ENCODE measurements at regions not wholly inside any gene's neighbourhood (a gene's known extent, or its start where the extent isn't known, plus 50 kb on each side); places are given as distances from the start of the nearest gene placed in this dataset.

- DNase-seq (ENCODE audit: extremely low spot score), result no peak
- CTCF ChIA-PET, result no interaction called here
- TF ChIP-seq SP1 (IDR thresholded peaks at IDR 0.05), result no peak
- no peak for TF ChIP-seq FOXA1 (IDR thresholded peaks at IDR 0.05)
- TF ChIP-seq ARNT (IDR thresholded peaks at IDR 0.05), result no peak
- POLR2A ChIA-PET, result no interaction called here
Measured at GRCh38 chr4:162681212-162681611, 485.5 kb downstream of the NAF1 start.

GRCh38 chr4:162675661-162676060, 491.0 kb downstream of the NAF1 start:
- POLR2A ChIA-PET, result no interaction called here
- CTCF ChIA-PET, result no interaction called here
- TF ChIP-seq SUZ12 (IDR thresholded peaks at IDR 0.05), result no peak
- no peak for TF ChIP-seq HDGF (IDR thresholded peaks at IDR 0.05; ENCODE audit: borderline replicate concordance)
- TF ChIP-seq FOXK2 (IDR thresholded peaks at IDR 0.05), result no peak
- no peak for TF ChIP-seq SP1 (IDR thresholded peaks at IDR 0.05)
- TF ChIP-seq L3MBTL2 (conservative IDR thresholded peaks at IDR 0.05), result no peak
- TF ChIP-seq ARNT (IDR thresholded peaks at IDR 0.05), result no peak
- no peak for DNase-seq (ENCODE audit: extremely low spot score)

- DNase-seq (ENCODE audit: extremely low spot score), result no peak
Measured at GRCh38 chr4:162661913-162662312, 498.1 kb upstream of the FSTL5 start.

GRCh38 chr4:162659716-162660115, 495.9 kb upstream of the FSTL5 start:
- CTCF ChIA-PET, result no interaction called here
- no peak for DNase-seq (ENCODE audit: extremely low spot score)
- POLR2A ChIA-PET, result no interaction called here
- no peak for TF ChIP-seq ZNF384 (IDR thresholded peaks at IDR 0.05)
- no peak for TF ChIP-seq ELF4 (IDR thresholded peaks at IDR 0.05)
- TF ChIP-seq SUZ12 (IDR thresholded peaks at IDR 0.05), result no peak
- TF ChIP-seq L3MBTL2 (conservative IDR thresholded peaks at IDR 0.05), result no peak
- no peak for TF ChIP-seq LEF1 (IDR thresholded peaks at IDR 0.05; ENCODE audit: borderline replicate concordance)
- TF ChIP-seq HDGF (IDR thresholded peaks at IDR 0.05; ENCODE audit: borderline replicate concordance), result no peak
- TF ChIP-seq ARNT (IDR thresholded peaks at IDR 0.05), result no peak
- TF ChIP-seq FOXM1 (IDR thresholded peaks at IDR 0.05; ENCODE audit: borderline replicate concordance), result no peak

More at GRCh38 chr4:162661913-162662312, 498.1 kb upstream of the FSTL5 start:
- TF ChIP-seq CTBP1 (IDR thresholded peaks at IDR 0.05; ENCODE audit: borderline replicate concordance) (no peak), FOXM1 (IDR thresholded peaks at IDR 0.05; ENCODE audit: borderline replicate concordance) (no peak), ELF4 (IDR thresholded peaks at IDR 0.05) (no peak), SUZ12 (IDR thresholded peaks at IDR 0.05) (no peak), HDGF (IDR thresholded peaks at IDR 0.05; ENCODE audit: borderline replicate concordance) (no peak), LEF1 (IDR thresholded peaks at IDR 0.05; ENCODE audit: borderline replicate concordance) (no peak), PKNOX1 (IDR thresholded peaks at IDR 0.05) (no peak), NFRKB (IDR thresholded peaks at IDR 0.05) (no peak), ZNF384 (IDR thresholded peaks at IDR 0.05) (no peak), L3MBTL2 (conservative IDR thresholded peaks at IDR 0.05) (no peak), FOXK2 (IDR thresholded peaks at IDR 0.05) (no peak), FOXA1 (IDR thresholded peaks at IDR 0.05) (no peak), TARDBP (IDR thresholded peaks at IDR 0.05) (no peak), SP1 (IDR thresholded peaks at IDR 0.05) (no peak), BHLHE40 (IDR thresholded peaks at IDR 0.05; ENCODE audit: borderline replicate concordance) (no peak)
- POLR2A ChIA-PET, result no interaction called here
- CTCF ChIA-PET, result no interaction called here

GRCh38 chr4:162657966-162658365, 494.2 kb upstream of the FSTL5 start:
- no peak for DNase-seq (ENCODE audit: extremely low spot score)
- CTCF ChIA-PET, result no interaction called here
- POLR2A ChIA-PET, result no interaction called here
- no peak for TF ChIP-seq L3MBTL2 (conservative IDR thresholded peaks at IDR 0.05)
- TF ChIP-seq ARNT (IDR thresholded peaks at IDR 0.05), result no peak
- no peak for TF ChIP-seq LEF1 (IDR thresholded peaks at IDR 0.05; ENCODE audit: borderline replicate concordance)

- ChIA-PET CTCF (no interaction called here), POLR2A (no interaction called here)
- TF ChIP-seq SUZ12 (IDR thresholded peaks at IDR 0.05) (no peak), FOXK2 (IDR thresholded peaks at IDR 0.05) (no peak), L3MBTL2 (conservative IDR thresholded peaks at IDR 0.05) (no peak), PKNOX1 (IDR thresholded peaks at IDR 0.05) (no peak), BHLHE40 (IDR thresholded peaks at IDR 0.05; ENCODE audit: borderline replicate concordance) (no peak), HDGF (IDR thresholded peaks at IDR 0.05; ENCODE audit: borderline replicate concordance) (no peak), NFRKB (IDR thresholded peaks at IDR 0.05) (no peak), FOXM1 (IDR thresholded peaks at IDR 0.05; ENCODE audit: borderline replicate concordance) (no peak), LEF1 (IDR thresholded peaks at IDR 0.05; ENCODE audit: borderline replicate concordance) (no peak), ZNF384 (IDR thresholded peaks at IDR 0.05) (no peak), SP1 (IDR thresholded peaks at IDR 0.05) (no peak), TARDBP (IDR thresholded peaks at IDR 0.05) (no peak), ELF4 (IDR thresholded peaks at IDR 0.05) (no peak)
- no peak for DNase-seq (ENCODE audit: extremely low spot score)
Measured at GRCh38 chr4:162650166-162650565, 486.4 kb upstream of the FSTL5 start.

- no peak for TF ChIP-seq L3MBTL2 (conservative IDR thresholded peaks at IDR 0.05)
- TF ChIP-seq CTBP1 (IDR thresholded peaks at IDR 0.05; ENCODE audit: borderline replicate concordance), result no peak
- no peak for TF ChIP-seq BHLHE40 (IDR thresholded peaks at IDR 0.05; ENCODE audit: borderline replicate concordance)
- no peak for TF ChIP-seq ZNF384 (IDR thresholded peaks at IDR 0.05)
- no peak for TF ChIP-seq PKNOX1 (IDR thresholded peaks at IDR 0.05)
- TF ChIP-seq SP1 (IDR thresholded peaks at IDR 0.05), result no peak
- no peak for TF ChIP-seq ARNT (IDR thresholded peaks at IDR 0.05)
- TF ChIP-seq LEF1 (IDR thresholded peaks at IDR 0.05; ENCODE audit: borderline replicate concordance), result no peak
- TF ChIP-seq SUZ12 (IDR thresholded peaks at IDR 0.05), result no peak
- TF ChIP-seq HDGF (IDR thresholded peaks at IDR 0.05; ENCODE audit: borderline replicate concordance), result no peak
- TF ChIP-seq FOXA1 (IDR thresholded peaks at IDR 0.05), result no peak
- TF ChIP-seq NFRKB (IDR thresholded peaks at IDR 0.05), result no peak
- CTCF ChIA-PET, result interaction anchor here (0.7 to 0.9 kb wide), 3 partner anchors 145 to 392 kb away, joined by 3 to 6 read pairs (median 4); no protein-coding TSS in a partner anchor
- POLR2A ChIA-PET, result no interaction called here
- DNase-seq (ENCODE audit: extremely low spot score), result no peak
Measured at GRCh38 chr4:162645381-162645780, 481.6 kb upstream of the FSTL5 start.
